ENCODE measurements at regions not wholly inside any gene's neighbourhood (a gene's known extent, or its start where the extent isn't known, plus 50 kb on each side); places are given as distances from the start of the nearest gene placed in this dataset.
"Not testable (repeated sequence)": the region's sequence is repeated elsewhere in the genome, so short reads cannot be mapped to it uniquely, and the experiment has no call there.

DNA sequence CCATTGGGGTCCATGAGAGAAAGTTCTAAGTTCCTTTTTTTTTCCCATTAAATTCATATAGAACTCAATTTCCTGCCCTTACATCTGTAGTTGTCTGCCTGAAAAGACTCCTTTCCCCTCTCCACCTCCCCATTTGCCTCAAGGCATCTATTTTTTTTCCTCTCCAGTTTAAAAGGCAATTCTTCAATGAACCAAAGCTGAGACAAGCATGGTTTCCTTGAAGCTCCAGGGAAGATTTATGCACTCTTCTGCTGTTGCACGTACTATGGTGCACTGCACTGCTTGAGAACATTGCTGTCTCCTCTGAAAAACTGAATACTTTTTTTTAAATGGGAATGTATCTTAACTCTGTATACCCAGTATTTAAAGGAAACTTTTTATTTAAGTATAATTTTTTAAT lies 465.2 kb downstream of the CD83 start:
- no peak for DNase-seq

DNA sequence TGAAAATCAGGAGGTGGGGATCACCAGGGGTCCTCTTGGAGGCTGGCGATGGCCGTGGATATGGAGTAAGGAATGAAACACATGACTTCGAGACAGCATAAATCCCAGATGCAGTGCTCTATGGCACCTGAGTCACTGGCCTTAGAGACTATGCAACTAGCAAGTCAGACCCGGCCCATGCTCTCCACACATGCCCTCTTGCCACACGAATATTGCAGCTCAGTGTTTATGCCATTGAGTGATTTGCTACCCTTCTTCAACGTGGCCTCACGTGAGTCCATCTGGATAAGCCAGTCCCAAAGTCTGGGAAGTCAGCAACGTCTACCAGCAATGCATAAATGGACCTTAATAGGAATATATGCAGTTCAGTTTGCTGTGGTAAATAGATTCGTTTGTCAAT lies 466.3 kb downstream of the CD83 start:
- DNase-seq: no peak

DNA sequence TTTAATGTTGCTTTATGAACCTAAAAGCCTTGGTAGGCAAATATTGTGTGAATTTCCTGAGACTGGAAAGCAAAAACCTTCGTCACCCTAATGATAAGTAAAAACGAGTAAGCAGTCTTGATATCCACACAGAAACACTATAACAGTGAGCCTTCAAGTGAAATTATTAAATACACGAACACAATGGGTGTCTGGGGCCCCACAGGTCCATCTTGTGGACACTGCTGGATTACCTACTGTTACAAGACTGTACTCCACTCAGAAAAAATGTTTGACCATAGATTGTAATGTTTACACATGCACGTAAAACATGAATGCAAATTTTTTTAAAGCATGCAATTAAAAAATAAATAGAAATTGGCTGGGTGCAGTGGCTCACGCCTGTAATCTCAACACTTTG lies 466.9 kb downstream of the CD83 start:
- DNase-seq: no peak

DNA sequence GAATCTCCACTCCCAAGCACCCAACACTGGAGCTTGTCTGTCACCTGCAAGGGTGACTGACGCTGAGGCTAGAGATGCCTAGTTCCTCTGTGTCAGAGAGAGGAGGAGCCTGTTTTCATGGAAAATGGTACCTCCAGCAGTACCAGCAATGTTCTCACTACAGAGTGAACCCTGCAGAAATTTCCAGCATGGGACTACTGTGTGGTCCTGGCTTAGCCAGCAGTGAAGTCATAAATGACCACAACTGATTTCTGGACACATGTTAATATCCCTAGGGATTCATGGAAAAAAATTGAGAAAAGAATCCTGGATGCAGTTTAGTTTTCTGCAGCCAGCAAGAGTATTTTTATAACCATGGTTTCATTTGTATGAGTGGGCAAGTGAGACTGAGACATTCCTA lies 468.1 kb downstream of the CD83 start:
- no peak for DNase-seq

DNA sequence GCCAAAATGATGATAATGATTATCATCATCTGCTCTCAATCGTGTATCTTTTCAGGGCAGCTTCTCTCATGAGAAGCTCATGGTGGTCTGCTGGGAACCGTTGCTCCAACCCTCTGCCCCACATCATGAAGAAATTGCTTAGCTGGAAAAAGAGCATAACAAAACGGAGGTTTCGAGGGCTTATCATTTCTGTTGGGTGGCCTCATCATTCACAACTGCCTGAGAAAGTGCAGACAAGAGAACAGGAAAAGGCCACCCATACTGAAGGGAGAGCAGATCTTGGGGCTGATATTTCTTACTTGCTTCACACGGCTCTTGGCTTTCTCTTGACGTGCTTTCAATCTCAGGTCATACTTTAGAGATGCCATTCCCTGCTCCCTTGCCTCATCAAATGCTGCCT lies 471.6 kb downstream of the CD83 start:
- no peak for DNase-seq

DNA sequence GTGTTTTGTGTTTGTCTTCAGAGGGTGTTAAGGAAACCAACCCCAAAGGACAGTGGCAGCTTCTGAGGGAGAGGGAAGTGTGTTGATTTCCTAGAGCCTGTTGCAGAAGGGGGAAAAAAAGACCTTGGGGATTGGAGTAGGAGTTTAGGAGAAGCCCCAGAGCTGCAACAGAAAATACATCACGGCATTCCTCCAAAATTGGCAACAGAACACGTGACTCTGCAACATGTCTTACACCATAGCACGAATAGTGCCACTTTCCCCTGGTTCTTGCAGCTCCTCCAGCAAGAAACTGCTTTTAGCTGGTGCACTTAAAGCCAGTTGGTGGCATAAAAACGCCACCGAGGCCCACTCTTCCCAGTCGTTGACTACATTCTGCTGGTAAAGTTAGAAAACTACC lies 473.0 kb downstream of the CD83 start:
- no peak for DNase-seq

DNA sequence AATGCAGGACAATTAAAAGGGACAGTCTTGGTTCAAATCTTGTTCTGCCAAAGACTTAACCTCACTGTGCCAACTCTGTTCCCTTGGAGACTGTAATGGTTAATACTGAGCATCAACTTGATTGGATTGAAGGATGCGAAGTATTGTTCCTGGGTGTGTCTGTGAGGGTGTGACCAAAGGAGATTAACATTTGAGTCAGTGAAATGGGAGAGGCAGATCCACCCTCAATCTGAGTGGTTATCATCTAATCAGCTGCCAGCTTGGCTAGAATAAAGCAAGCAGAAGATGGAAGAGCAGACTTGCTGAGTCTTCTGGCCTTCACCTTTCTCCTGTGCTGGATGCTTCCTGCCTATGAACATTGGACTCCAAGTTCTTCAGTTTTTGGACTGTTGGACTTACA lies 474.4 kb downstream of the CD83 start:
- no peak for DNase-seq

DNA sequence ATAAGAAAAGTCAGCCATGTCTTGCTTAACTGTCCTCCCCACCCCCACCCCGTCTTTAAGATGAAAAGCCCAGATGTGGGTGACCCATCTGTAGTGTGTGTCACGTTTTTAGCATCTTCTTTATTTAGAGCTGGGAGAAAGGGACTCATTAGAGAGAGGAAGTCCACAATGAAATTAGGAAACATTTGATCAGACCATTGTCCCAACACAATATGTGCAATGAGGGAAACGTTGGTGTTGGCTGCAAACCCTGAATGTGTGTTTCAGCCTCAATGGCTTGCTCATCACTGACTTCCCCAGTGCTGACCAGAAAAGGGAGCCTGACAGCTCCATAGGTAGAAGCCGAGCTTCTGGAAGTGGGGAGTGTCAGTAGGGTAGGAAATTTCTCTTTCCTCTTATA lies 475.7 kb downstream of the CD83 start:
- no peak for DNase-seq

DNA sequence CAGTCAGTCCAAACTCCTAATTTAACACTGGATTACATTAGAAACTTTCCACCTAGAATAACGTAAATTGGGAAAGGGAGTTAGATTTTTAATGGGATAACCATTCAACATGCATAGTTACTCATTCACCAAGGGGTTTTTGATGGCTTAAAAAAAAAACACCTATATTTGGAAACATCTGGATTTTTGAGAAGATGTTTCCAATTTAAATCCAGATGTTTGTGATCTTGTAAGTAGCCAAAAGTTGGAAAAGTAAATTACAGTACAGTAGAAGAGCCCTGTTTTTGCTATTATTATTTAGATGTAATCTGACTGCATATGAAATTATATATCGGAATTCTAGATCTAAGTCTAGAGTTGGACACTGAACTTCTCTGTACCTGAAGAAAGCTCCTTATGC lies 478.2 kb downstream of the CD83 start:
- DNase-seq: no peak

DNA sequence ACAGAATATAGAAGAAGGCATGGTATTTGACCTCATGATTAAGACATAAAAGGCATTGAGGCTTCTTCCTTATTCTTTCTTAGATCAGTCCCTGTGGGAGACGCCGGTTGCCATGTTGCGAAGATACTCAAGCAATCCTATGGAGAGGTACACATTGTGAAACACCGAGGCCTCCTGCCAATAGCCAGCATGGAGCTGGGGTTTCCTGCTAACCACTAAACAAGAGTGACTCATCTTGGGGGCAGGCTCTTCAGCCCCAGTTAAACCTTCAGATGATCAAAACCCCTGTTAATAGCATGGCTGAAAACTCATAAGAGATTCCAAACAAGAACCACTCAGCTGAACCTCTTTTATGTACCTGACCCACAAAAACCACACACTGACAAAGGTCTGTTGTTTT lies 478.8 kb downstream of the CD83 start:
- DNase-seq: no peak

DNA sequence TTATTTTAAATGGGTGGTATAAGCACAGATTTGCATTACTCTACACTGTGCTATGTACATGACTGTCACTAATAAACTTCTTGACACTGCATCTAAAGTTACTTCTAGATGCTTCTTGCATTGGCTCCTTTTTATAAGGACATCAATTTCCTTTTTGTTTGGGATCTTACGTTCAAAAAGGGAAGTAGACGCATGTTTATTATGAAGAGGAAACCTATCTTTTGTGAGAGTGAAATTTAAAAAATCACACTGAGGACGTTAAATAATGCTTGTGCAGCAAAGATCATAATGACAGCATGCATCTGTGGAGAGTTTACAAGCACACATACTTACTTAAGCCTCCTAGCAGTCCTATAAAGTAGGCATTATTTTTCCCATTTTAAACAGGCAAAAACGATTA lies 479.5 kb downstream of the CD83 start:
- no peak for DNase-seq

DNA sequence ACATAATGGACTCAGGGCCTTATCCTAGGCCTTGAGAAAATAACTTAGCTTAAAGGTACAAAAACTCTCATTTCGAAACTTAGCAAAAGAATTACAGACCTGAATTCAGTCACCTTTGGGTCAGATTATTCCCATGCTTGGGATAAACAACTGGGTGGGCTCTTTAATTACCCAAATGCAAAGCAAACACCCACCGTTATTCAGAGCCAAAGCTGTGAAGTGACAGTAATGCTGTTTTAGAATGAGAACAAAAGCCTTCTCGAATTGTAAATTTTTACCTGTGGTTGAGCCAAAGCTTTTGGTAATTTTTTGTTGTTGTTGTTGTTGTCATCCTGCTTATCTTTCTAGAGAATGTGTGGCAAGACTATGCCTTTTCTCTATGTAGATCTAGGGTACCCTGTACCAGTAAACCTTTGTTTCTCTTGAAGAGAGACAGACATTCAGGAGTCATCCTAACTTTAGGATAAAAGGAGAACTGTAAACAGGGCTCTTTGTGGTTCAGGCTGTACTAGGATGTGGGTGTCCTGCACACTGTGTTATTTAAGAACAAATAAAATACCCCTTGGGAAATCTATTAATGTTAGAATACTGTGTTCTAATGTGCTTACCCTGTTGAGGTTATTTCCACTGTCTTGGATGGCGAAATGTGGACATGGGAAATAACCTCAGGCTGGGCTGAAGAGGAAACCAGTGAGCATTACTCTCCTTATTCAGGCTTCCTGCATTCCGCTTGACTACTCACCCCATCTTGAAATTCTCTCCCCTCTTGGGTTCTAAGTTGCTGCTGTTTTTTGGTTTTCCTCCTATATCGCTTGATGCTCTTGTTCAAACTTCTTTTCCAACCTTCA lies 480.7 kb downstream of the CD83 start:
- no peak for DNase-seq

DNA sequence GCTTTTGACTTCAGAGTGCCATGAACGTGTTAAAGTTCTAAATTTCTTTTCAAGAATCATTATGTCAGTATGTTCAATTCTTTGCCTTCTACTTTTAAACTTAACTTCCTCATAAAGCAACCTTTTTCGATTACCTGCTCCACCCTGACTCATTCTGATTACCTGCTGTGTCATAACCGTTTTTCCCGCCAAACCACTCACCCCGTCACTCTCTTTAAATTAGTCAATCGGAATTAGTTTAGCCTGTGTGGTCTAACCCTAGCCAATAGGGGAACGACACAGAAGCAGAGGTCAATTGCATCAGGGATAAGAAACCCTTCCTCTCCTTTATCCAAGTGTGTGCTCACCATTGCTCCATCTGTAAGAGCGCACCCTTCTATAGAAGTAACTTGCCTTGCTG lies 482.7 kb downstream of the CD83 start:
- DNase-seq: not testable (repeated sequence)

DNA sequence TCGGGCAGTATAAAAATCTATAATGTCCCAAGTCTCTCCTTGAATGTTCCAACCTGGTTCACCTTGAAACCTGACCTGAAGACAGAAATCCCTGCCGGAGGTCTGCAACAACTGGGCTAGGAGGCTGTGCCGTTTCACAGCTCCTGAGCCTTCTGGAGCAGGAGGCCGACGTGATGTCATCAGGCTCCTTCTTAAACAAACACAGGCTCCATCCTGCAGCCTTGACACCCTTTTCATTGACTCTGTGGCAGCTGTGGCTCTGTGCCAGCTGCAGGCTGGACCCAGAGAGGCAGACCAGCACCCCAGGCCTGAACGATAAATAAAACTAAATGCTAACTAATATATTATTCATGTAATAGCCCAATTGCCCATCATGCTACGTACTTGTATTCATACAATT lies 483.9 kb downstream of the CD83 start:
- no peak for DNase-seq

DNA sequence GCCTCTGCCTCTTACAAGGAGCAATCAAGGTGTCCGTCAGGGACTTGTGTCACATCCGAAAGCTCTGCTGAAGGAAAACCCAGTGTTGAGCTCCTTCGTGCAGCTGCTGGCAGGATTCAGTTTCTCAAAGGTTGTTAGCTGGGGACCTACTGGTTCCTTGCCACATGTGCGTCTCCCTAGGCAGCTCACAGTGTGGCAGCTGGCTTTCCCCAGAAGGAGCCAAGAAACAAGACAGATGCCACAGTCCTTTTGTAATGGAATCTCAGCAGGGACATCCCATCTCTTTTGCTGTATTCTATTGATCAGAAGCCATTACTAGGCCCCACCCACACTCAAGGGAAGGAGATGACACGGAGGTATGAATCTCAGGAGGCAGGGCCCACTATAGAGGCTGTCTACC lies 488.8 kb downstream of the CD83 start:
- no peak for DNase-seq

DNA sequence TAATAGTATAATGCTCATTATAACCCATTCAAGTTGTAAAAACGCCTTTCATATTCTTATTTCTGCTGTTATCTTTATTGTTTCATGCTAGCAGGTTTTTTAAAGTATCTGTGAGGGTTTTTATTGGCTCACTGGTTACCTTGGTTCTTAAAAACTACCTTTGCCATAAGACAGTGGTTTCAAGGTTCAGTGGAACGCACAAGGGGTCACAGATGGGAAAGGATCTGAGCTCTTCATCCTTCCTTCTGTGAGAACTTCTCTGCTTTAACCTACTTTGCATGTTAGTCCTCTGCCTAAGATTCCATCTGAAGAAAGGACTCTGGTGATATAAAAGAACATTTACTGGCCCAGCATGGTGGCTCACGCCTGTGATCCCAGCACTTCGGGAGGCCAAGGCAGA lies 492.6 kb downstream of the CD83 start:
- no peak for DNase-seq

DNA sequence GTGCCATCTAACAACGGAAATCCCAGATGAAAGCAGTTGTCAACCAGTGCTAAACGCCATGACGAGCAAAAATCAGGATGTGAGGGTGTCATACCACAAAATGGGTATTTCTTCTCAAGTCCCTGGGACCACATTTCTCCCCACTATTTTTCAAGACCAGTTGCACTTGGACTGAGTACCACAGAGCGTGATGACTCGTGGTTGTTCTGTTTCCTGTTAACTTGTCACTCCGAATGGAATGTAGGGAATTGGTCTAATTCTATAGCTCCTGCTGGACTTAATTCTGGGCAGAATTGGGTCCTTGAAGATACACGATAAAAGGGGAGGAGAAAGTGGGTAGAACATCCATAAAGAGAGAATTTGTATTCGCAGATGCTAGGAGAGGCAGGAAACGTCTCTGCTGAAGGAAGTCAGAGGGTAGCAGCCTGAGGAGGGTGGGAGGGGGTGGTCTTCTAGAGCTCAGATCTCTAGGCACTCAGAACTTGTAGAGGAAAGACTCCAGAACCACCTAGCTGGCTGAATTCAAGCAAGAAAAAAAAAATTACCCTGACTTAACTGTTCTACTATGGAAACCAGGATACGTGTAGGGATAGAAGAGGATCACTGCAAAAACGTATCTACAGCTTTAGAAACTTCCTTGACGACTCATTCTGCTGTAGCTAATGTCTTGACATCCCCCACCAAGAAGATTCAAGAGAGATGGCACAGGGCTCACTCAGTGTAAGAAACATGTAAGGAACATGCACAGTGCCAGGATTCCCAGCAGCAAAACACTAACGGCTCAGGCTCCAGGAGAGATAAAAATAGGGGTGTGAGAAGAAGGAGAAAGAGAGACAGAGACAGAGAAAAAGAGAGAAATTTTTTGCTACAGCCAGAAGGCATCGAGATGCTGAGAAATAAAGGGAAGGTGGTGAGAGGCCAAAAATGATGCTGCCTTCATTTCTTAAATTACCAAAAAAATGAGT lies 494.7 kb downstream of the CD83 start:
- DNase-seq: no peak

DNA sequence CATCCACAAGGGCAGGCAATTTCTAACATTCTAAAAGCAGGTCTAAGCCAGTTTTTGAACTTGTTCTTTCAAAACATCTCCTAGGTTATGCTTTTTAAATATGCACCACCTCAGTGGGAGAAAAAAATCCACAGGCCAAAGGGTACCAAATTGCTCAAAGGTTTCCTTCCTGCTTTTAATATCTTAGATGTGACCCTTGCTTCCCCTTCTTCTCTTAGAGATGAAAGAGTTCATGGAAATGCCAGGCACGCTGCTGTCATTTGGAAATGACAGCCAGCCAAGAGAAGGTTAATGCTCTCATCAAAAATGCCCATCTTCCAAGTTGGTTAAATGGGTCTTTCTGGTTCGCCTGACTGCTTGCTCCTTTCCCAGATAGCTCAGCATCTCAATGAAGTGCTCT lies 497.1 kb downstream of the CD83 start:
- no peak for DNase-seq

DNA sequence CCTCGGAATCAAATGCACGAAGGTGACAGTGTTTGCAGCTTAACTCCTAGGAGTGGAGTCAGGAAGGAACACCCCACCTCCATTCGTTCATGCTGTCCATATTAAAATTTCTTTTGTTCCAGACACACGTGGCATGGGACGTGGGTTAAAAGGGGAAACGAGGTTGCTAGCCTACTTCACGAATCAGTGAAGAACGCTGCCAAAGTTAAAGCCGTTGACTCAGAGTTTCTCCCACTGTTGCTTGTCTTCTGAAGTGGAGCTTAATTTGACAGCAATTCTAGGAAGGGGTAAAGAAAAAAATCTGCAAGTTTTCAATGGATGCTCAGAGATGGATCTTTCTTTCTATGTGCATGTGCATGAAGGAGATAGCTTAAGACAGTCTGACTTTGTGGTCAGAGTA lies 499.1 kb downstream of the CD83 start:
- no peak for DNase-seq

DNA sequence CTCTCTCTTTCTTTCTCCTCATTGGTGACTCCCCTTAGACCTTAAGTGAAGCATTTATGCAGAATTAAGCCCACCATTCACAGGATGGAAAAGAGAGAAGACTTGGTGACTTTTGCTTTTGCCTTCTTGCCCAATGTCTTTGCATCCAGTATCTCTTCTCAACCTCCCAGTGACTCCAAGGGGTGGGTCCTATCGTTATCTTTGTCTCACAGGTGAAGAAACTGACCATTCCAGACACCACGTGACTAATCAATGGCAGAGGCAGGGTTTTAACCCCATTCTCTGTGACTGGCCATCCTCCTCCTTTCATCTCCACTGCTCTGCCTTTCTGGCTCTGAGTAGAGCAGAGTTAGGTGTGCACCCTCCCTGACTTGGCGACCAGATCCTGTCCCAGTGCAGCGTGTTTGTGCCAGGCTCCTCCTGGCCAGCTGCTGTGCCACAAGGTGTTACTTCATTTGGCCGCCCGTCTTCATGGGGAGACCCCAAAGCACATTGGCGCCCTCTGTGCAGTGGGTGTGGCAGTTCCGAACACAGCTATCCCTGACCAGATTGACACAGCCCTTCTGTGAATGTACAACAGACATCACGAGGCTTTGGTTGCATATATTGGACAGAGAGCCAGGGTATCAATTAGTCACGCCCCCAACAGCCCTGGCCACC lies 501.3 kb downstream of the CD83 start:
- no peak for DNase-seq

DNA sequence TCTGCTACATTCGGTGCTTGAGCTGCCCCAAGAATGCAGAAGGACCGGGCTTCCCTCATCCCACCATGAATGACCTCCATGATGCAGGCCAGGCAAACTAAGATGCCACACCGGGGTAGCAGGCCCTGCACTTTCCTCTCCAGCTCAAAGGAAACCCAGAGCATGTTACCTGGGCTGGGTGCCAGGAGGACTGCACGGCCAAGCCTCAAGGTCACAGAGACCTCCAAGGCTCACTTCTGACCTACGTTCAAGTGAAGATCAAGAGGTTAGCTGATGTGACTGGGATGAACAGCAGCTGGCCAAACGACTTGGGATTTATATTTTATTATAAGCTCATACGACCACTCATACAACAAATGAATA lies 501.8 kb downstream of the CD83 start:
- DNase-seq: no peak

DNA sequence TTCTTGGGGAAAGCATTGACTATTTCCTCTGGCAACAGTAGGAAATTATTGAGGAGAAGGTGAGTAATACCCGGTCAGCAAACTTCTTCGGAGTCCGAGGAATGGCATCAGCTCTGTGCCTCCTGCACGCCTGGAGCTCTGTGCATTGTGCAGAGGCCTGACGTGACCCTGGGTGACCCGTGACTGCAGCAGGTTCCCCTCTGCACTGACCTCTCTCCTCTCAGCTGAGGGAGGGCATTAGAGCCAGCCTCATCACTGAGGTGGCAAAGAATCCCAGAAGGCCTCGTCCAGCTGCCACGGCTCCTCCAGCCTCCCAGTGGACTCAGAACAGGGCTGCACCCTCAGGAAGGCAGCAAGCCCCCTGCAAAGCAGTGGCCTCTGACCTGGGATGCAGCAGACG lies 502.9 kb downstream of the CD83 start:
- no peak for DNase-seq

DNA sequence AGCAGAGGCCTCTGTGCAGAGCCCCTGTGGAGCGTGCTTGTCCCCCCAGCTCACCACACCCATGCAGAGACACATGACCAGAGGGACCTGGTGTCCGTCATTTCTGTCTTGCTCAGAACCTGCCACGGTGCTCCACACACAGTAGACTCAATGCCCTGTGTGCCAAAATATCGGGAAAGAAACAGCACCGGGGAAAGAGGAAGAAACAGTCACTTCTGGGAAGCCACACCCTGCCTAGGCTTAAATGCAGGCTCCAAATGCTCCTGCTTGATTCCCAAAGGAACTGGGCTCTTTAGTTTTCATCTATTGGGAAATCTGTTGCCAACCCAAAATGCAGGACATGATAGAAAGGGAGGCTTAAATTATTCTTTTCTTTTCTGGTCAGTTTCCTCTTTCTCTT lies 503.9 kb downstream of the CD83 start:
- DNase-seq: no peak

DNA sequence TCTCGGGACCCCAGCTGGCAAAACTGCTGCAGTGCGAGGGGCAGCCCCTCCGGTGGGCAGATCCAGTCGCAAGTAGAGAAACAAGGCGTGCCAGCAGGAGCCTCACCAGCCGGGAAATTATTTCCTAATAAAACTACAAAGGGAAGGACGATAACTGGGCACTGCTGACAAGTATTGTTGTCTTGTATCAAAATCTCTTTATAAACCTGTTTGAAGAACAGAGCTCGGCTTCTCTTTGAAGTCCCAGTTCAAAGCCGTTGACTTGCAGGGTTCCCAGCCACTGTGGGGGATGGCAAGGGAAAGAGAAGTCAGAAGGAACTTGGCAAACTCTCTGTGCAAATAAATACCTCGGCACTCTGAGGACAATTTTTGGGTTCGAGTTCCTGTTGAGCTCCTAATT lies 504.5 kb downstream of the CD83 start:
- DNase-seq: no peak
